ENCODE measurements at regions not wholly inside any gene's neighbourhood (a gene's known extent, or its start where the extent isn't known, plus 50 kb on each side); places are given as distances from the start of the nearest gene placed in this dataset.

GRCh38 chr12:127393465-127393864 lies 873.5 kb upstream of the TMEM132C start:
- no peak overlapping the region for H3K4me3 ChIP-seq (ENCODE audit: low read length in 3 of 3)
- H3K27ac ChIP-seq (ENCODE audit: low read depth in 2 of 2, low read length in 2 of 2): no peak overlapping the region
- DNase-seq (no peak), FAIRE-seq (no peak)
- H3K4me1 ChIP-seq (ENCODE audit: control insufficient read depth in 2 of 3, insufficient read depth in 2 of 3, low read depth in 1 of 3, low read length in 3 of 3): no peaks in the 10 kb centered on the region
- no peaks in the 10 kb centered on the region for H3K9me3 ChIP-seq (ENCODE audit: control insufficient read depth in 2 of 3, insufficient read depth in 1 of 3, low read length in 3 of 3)
- H3K27me3 ChIP-seq (ENCODE audit: control insufficient read depth, insufficient read depth, low read length): no peaks in the 10 kb centered on the region
- intact Hi-C loops (cut with DNase I): no loop called here
- no peak for TF ChIP-seq CTCF (IDR thresholded peaks at IDR 0.05; ENCODE audit: borderline replicate concordance, extremely low read depth, insufficient read depth)
- H3K36me3 ChIP-seq (ENCODE audit: control insufficient read depth in 2 of 3, insufficient read depth in 3 of 3, low read length in 3 of 3): no peaks in the 10 kb centered on the region
- H3K9ac ChIP-seq (ENCODE audit: low read length in 3 of 3): no peak overlapping the region

DNA sequence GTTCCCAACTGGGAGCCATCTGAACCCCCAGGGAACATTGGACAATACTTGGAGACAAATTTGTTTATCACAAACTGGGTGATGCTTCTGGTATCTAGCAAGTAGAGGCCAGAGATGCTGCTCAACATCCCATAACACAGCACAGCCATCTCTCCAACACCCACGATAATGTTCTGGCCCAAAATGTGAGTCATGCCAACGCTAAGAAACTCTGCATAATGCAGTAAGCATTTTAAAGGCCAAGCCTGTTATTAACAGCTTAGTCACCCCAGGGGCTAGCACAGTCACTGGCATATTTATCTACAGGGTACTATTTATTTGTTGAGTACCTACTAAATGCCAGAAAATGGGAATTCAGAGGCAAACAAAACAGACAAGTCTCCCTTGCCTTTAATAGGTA lies 873.1 kb upstream of the TMEM132C start:
- H3K9ac ChIP-seq (ENCODE audit: low read length in 3 of 3): no peak overlapping the region
- no peak for TF ChIP-seq CTCF (IDR thresholded peaks at IDR 0.05; ENCODE audit: borderline replicate concordance, extremely low read depth, insufficient read depth)
- no peak overlapping the region for H3K4me3 ChIP-seq (ENCODE audit: low read length in 3 of 3)
- H3K4me1 ChIP-seq (ENCODE audit: control insufficient read depth in 2 of 3, insufficient read depth in 2 of 3, low read depth in 1 of 3, low read length in 3 of 3): no peaks in the 10 kb centered on the region
- H3K36me3 ChIP-seq (ENCODE audit: control insufficient read depth in 2 of 3, insufficient read depth in 3 of 3, low read length in 3 of 3): no peaks in the 10 kb centered on the region
- no peaks in the 10 kb centered on the region for H3K27me3 ChIP-seq (ENCODE audit: control insufficient read depth, insufficient read depth, low read length)
- intact Hi-C loops (cut with DNase I): no loop called here
- no peak overlapping the region for H3K27ac ChIP-seq (ENCODE audit: low read depth in 2 of 2, low read length in 2 of 2)
- FAIRE-seq (no peak), DNase-seq (no peak)
- no peaks in the 10 kb centered on the region for H3K9me3 ChIP-seq (ENCODE audit: control insufficient read depth in 2 of 3, insufficient read depth in 1 of 3, low read length in 3 of 3)

DNA sequence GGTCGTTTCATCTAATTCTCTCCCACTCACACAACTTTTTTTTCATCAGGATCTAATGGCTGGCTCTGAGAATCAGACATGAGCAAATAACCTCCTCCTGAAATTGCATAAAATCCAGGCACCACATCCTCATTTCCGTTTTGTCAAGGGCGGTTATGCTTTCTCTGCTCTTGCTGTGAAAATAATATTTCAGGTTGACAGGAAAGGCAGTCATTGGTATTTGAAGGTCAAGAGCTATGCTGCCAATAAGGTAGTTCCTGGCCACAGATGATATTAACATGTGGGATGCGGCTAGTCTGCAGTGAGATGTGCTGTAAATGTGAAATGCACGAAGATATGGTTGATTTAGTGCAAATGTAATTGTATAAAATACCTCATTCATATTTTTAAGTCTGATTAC lies 870.2 kb upstream of the TMEM132C start:
- H3K4me1 ChIP-seq (ENCODE audit: control insufficient read depth in 2 of 3, insufficient read depth in 2 of 3, low read depth in 1 of 3, low read length in 3 of 3): no peaks in the 10 kb centered on the region
- intact Hi-C loops (cut with DNase I): no loop called here
- no peaks in the 10 kb centered on the region for H3K27me3 ChIP-seq (ENCODE audit: control insufficient read depth, insufficient read depth, low read length)
- no peak for TF ChIP-seq CTCF (IDR thresholded peaks at IDR 0.05; ENCODE audit: borderline replicate concordance, extremely low read depth, insufficient read depth)
- DNase-seq (no peak), FAIRE-seq (no peak)
- no peaks in the 10 kb centered on the region for H3K36me3 ChIP-seq (ENCODE audit: control insufficient read depth in 2 of 3, insufficient read depth in 3 of 3, low read length in 3 of 3)
- no peak overlapping the region for H3K9ac ChIP-seq (ENCODE audit: low read length in 3 of 3)
- H3K27ac ChIP-seq (ENCODE audit: low read depth in 2 of 2, low read length in 2 of 2): no peak overlapping the region
- H3K4me3 ChIP-seq (ENCODE audit: low read length in 3 of 3): no peak overlapping the region
- H3K9me3 ChIP-seq (ENCODE audit: control insufficient read depth in 2 of 3, insufficient read depth in 1 of 3, low read length in 3 of 3): no peaks in the 10 kb centered on the region

DNA sequence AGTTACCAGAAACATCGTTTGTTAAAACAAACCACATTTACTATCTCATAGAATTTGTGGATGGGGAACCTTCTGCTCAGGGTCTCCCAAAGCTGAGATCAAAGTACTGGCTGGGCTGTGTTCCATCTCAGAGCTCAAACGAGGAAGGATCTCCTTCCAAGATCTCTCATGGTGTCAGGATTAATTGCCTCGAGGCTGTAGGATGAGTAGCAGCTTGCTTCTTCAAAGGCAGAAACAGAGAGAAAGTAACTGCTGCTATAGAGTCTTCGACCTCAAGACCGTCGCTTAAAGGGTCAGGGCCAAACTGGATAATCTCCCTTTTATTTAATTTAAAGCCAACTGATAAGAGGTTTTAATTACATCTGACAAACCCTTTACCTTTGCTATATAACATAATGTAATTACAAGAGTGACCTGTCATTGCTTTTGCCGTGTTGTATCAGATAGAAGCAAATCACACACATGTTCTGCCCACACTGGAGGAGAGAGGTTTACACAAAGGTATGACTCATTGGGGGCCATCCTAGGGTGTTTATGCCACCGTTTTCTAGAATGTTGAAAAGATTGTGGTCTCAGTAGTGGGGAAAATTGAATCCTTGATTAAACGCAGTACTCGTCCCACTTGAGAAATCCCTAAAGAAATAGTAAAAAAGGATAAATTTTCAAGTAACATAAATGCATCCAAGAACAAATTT lies 868.8 kb upstream of the TMEM132C start:
- FAIRE-seq (no peak), DNase-seq (peak in 1 of 5 donors; percentile 25)
- H3K4me3 ChIP-seq (ENCODE audit: low read length in 3 of 3): no peak overlapping the region
- intact Hi-C loops (cut with DNase I): no loop called here
- no peak for TF ChIP-seq CTCF (IDR thresholded peaks at IDR 0.05; ENCODE audit: borderline replicate concordance, extremely low read depth, insufficient read depth)
- H3K9me3 ChIP-seq (ENCODE audit: control insufficient read depth in 2 of 3, insufficient read depth in 1 of 3, low read length in 3 of 3): no peaks in the 10 kb centered on the region
- H3K4me1 ChIP-seq (ENCODE audit: control insufficient read depth in 2 of 3, insufficient read depth in 2 of 3, low read depth in 1 of 3, low read length in 3 of 3): no peaks in the 10 kb centered on the region
- no peaks in the 10 kb centered on the region for H3K36me3 ChIP-seq (ENCODE audit: control insufficient read depth in 2 of 3, insufficient read depth in 3 of 3, low read length in 3 of 3)
- H3K9ac ChIP-seq (ENCODE audit: low read length in 3 of 3): no peak overlapping the region
- no peak overlapping the region for H3K27ac ChIP-seq (ENCODE audit: low read depth in 2 of 2, low read length in 2 of 2)
- no peaks in the 10 kb centered on the region for H3K27me3 ChIP-seq (ENCODE audit: control insufficient read depth, insufficient read depth, low read length)
